ENCODE measurements at regions not wholly inside any gene's neighbourhood (a gene's known extent, or its start where the extent isn't known, plus 50 kb on each side); places are given as distances from the start of the nearest gene placed in this dataset.

- POLR2A ChIA-PET, result no interaction called here
- CTCF ChIA-PET, result no interaction called here
Measured at GRCh38 chr2:184540246-184540789, 58.0 kb upstream of the ZNF804A start.

More at GRCh38 chr2:184540246-184540789, 58.0 kb upstream of the ZNF804A start:
- no peaks in the 10 kb centered on the region for H4K20me1 ChIP-seq (ENCODE audit: insufficient read depth)
- H3K4me1 ChIP-seq (ENCODE audit: control insufficient read depth in 1 of 2, insufficient read depth in 2 of 2, low read depth in 1 of 2, low read length in 1 of 2), result no peaks in the 10 kb centered on the region
- no peak overlapping the region for H3K9ac ChIP-seq
- H3K36me3 ChIP-seq (replicated peaks in 1 of 2; ENCODE audit: control insufficient read depth in 1 of 2, insufficient read depth in 2 of 2, low read length in 1 of 2), result no peaks in the 10 kb centered on the region
- no peaks in the 10 kb centered on the region for H3K9me3 ChIP-seq
- H3F3A ChIP-seq (replicated peaks; ENCODE audit: insufficient read depth), result no peaks in the 10 kb centered on the region
- no peak overlapping the region for H2AFZ ChIP-seq (ENCODE audit: low read depth)
- no peak for DNase-seq
- no peaks in the 10 kb centered on the region; the same call in 1 of the 2 replicates for H3K9me2 ChIP-seq
- no peaks in the 10 kb centered on the region for H3K79me2 ChIP-seq (ENCODE audit: insufficient read depth)
- H3K27ac ChIP-seq (ENCODE audit: low read depth in 2 of 2, low read length in 1 of 2), result no peak overlapping the region
- TF ChIP-seq ZBTB33 (IDR thresholded peaks at IDR 0.05; ENCODE audit: borderline replicate concordance, low read depth) (no peak), GATA2 (CRISPR knock-in tag; IDR thresholded peaks at IDR 0.05) (no peak), CHD2 (IDR thresholded peaks at IDR 0.05; ENCODE audit: low read length, partially characterized antibody) (no peak), RXRA (IDR thresholded peaks at IDR 0.05; ENCODE audit: borderline replicate concordance, low read depth) (no peak), EZH2phosphoT487 (IDR thresholded peaks at IDR 0.05; ENCODE audit: borderline replicate concordance, low read depth) (no peak), FOXJ3 (CRISPR knock-in tag; IDR thresholded peaks at IDR 0.05) (no peak), GABPA (IDR thresholded peaks at IDR 0.05; ENCODE audit: low read depth) (no peak), YY1 (IDR thresholded peaks at IDR 0.05; ENCODE audit: low read depth) (no peak), JUND (IDR thresholded peaks at IDR 0.05) (no peak), TCF12 (IDR thresholded peaks at IDR 0.05) (no peak), ELF1 (IDR thresholded peaks at IDR 0.05) (no peak), FOXM1 (IDR thresholded peaks at IDR 0.05; ENCODE audit: low read depth) (no peak), TEAD4 (IDR thresholded peaks at IDR 0.05; ENCODE audit: borderline replicate concordance, insufficient read depth) (no peak), PBX3 (IDR thresholded peaks at IDR 0.05) (no peak), TAF1 (IDR thresholded peaks at IDR 0.05; ENCODE audit: borderline replicate concordance, low read depth, low read length) (no peak), NFIC (IDR thresholded peaks at IDR 0.05; ENCODE audit: borderline replicate concordance) (no peak), FOSL2 (IDR thresholded peaks at IDR 0.05; ENCODE audit: borderline replicate concordance, low read depth) (no peak), EP300 (IDR thresholded peaks at IDR 0.05; ENCODE audit: borderline replicate concordance in 1 of 2, low read depth in 1 of 2, low read length in 1 of 2) (no peak), IRF3 (IDR thresholded peaks at IDR 0.05; ENCODE audit: low read depth, low read length) (no peak)
- TF ChIP-seq, protein P1, sequence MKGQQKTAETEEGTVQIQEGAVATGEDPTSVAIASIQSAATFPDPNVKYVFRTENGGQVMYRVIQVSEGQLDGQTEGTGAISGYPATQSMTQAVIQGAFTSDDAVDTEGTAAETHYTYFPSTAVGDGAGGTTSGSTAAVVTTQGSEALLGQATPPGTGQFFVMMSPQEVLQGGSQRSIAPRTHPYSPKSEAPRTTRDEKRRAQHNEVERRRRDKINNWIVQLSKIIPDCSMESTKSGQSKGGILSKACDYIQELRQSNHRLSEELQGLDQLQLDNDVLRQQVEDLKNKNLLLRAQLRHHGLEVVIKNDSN (IDR thresholded peaks at IDR 0.05; ENCODE audit: borderline replicate concordance, low read depth), result no peak
- H3K4me2 ChIP-seq, result no peak overlapping the region
- no peak overlapping the region for H3K4me3 ChIP-seq (ENCODE audit: low read depth in 2 of 2, low read length in 1 of 2)
- no peaks in the 10 kb centered on the region for H3K27me3 ChIP-seq (ENCODE audit: insufficient read depth)

Measured in SK-N-SH (cell line).